HG02885 (cell line): ENCODE measurements at regions not wholly inside any gene's neighbourhood (a gene's known extent, or its start where the extent isn't known, plus 50 kb on each side); places are given as distances from the start of the nearest gene placed in this dataset.
"Not testable (repeated sequence)": the region's sequence is repeated elsewhere in the genome, so short reads cannot be mapped to it uniquely, and the experiment has no call there.

Experiments
- ATAC-seq: cut with Tn5 transposase; IDR thresholded peaks from one replicate; pipeline ENCODE4 v1.9.1; 2021; ENCODE audit warnings: mild to moderate bottlenecking; ENCODE audit not compliant: unreplicated experiment, poor library complexity

DNA sequence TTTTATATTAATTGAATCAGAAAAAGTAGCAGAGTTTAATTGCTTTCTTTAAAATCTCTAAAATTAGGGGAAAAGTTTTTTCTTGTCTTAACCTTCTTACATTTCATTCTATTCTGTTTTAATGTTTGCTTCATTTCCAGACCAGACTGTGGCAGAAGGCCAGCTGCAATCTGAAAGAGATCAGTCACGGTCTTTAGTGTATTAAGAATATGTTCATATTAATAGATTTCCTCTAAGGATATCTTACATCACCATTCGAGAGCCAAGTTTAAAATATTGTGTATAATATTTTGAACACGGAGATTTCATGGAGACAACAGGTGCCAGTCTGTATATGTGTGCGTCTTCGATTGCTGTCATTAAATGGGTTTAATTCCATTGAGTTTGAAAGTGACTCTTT lies 230.9 kb upstream of the ZSWIM2 start:
- ATAC-seq: no peak

DNA sequence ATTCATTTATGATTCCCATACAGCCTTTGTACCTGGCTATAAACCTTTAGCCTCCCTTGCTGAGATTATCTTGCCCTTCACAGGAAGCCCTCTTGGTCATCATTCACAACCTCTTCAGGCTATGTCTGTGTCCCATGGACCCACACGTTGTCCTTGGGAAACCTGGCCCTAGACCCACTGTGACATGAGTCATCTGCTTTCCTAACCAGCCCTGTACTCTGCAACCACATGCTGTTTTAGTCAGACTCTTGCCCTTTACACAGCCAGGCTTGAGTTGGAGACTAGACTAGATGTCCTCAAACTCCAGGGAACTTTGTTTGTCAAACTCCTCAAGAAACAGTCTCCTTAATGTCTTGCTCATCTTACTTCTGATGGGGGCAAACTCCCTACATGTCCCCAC lies 229.3 kb upstream of the ZSWIM2 start:
- no peak for ATAC-seq

DNA sequence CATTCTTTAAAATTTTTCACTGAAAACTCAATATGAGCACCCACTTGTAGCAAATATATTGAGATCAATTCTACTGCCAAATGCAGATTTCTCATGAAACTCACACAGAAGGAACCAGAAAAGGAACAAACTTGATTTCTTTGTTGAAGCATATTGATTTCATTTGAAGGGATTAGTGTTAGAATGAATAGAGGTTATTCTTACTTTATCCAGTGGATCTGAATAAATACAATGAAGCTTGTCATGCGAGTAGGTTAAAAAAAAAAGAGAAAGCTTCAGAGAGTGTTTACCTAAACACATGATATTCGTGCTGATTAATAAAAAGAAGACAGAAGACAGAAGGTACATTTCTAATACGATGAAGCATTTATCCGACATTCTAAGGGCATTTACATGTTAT lies 226.7 kb upstream of the ZSWIM2 start:
- no peak for ATAC-seq

DNA sequence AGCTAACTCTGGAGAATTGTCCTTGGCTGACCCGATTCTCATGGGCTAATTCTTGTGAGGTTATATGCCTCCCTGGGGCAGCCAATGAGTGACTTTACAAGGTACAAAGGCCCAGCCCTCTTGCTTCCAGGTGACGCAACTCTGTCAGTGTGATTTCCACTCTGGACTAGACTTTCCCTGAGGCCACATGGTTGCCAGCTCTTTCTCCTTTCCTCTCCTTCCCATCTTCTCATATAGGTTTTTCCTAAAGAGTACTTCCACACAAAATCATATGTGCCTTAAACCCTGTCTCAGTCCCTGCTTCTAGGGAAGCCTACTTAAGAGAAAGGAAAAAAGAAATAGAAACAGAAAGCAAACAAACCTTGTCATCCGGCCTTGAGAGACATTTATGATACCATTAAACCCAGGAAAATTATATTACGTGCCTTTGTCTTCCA lies 226.2 kb upstream of the ZSWIM2 start:
- ATAC-seq: no peak

DNA sequence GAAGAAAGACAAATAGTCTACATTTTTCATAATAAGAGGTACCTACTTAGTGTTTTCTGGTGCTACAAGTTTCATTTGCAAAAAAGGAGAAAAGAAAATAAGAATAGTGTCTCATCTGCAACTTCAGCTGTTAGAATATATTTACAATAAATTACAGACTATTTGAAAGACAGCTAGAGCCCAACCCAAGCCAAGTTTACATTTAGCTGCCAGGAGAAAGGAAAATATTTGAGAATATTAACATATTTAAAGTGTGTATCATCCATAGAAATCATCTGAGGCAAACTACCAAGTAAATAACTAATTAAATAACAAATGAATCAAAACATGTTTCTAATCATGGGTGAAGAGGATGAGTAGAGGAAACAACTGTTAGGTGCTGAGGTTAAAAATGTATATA lies 209.2 kb upstream of the ZSWIM2 start:
- no peak for ATAC-seq

DNA sequence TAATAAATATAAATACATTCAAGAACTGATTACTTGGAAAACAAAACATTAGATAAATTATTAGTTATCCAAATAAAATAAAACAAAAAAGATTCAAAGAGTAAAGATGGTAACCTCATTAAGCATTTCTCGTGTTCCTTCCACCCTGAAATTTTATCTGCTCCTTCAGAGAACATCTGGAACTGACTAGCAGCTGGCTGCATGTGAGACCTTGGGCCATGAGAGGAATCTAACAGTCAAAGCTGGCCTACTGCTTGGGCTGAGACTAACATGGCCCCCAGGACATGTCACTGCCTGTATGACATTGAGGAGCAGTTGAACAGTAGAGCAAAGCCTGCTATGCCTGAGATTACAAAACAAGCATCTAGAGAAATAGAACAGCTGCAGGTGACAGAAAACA lies 208.5 kb upstream of the ZSWIM2 start:
- no peak for ATAC-seq

DNA sequence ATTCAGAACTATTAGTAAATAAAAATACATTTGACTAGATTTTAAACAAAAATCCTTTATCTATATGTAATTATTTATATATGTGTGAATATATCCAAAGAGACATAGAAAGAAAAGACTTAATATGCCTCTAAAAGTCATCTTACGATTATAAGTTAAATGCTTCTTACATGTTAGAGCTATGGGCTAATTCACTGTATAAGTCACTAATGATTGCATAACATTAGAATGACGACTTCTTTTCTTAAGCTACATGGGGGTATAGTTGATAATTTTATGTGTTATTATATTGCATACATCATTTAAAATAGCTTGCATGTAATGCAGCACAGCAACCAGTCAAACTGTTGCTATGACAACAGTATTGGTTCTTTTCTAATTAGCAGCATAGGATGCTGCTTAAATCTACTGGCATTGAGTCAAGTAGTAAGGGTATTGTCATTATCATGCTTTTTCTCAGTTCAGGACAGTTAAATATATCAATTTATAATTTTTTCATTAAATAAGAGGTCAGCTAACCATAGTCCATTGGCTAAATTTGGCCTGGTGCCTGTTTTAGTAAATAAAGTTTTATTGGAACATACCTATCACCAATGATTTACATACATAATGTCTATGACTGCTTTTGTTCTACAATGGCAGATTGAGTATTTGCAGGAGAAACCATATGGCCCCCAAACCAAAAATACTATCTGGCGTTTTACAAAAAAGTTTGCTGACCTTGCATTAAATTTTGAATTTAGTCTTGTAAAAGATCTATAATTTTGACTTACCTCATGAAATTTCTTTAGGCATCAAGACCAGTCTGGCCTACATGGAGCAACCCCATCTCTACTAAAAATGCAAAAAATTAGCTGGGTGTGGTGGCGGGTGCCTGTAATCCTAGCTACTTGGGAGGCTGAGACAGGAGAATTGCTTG lies 207.7 kb upstream of the ZSWIM2 start:
- no peak for ATAC-seq

DNA sequence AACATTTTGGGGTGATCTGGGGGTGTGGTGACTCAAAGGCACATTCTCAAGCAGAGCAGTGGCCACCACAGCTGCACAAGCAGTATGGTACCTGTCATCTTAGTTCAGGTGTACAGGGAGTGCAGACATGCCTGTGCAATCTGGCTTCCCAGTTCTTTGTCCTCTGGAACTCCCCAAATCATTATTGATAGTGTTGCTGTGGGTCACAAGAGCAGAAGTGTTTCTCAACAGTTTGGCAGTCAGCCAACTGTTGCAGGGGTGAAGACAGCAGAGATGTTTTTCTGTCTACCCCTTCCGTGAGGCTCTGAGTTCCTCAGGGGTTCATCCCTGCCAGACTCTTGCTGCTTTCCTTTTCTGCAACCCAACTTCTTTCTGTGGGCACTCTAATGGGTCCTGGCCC lies 206.5 kb upstream of the ZSWIM2 start:
- ATAC-seq: no peak

DNA sequence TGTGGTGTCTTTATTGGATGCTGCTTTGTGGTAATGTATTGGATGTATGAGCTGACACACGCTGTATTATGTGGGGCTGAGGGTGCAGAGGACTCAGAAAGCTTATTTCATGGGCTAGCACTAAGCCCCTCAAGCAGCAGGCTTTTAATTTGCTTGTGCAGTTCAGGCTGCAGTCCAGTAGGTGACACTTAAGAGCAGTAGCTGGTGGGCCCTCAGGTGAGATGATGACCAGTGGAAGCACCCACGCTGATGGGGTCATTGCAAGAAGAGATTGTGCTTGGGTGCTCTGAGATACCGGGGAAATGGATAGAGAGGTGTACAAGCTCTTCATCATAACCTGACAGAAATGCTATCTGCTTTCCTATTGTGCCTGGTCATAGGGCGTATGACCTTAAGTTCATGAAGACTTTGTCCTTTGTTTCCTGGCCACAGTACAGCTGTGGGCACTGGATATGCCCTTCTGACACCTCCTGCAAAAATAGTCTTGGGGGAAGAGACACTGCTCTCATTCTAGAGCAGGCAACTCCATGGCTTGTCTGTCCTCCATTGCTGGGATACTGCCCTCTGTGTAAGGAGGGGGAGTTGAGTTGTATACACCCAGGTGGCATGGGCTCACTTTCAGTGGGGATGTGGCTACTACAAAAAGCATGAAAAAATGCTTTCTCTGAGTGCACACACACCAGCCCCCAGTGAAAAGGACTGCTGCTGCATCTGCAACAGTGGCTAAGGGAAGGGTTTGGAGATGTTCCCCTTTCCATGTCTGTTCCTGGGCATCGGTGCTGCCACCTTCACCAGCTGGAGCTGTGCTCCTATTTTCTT lies 205.7 kb upstream of the ZSWIM2 start:
- no peak for ATAC-seq

DNA sequence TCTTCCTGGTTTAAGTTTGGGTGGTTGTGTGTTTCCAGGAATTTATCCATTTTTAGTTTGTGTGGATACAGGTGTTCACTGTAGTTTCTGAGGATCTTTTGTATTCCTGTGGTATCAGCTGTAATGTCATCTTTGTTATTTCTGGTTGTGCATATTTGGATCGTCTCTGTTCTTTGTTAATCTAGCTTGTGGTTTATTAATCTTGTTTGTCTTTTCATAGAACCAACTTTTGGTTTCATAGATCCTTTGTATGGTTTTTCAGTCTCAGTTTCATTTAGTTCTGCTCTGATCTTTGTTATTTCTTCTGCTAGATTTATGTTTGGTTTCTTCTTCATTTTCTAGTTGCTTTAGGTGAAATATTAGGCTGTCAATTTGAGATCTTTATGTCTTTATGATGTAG lies 202.4 kb upstream of the ZSWIM2 start:
- ATAC-seq: peak; percentile 88

DNA sequence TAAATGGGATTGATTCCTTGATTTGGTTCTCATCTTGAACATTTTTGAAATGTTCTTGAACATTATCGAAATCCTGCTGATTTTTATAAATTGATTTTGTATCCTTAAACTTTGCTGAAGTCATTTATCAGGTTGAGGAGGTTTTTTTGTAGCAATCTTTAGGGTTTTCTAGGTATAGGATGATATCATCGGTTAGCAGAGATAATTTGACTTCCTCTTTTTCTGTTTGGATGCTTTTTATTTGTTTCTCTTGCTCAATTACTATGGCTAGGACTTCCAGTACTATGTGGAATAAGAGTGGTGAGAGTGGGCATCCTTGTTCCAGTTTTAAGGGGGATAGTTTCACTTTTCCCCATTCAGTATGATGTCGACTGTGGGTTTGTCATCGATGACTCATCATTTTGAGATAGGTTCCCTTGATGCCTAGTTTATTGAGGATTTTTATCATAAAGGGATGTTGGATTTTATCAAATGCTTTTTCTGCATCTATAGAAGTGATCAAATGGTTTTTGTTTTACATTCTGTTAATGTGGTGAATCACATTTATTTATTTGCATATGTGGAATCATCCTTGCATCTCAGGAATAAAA lies 201.5 kb upstream of the ZSWIM2 start:
- ATAC-seq: no peak

DNA sequence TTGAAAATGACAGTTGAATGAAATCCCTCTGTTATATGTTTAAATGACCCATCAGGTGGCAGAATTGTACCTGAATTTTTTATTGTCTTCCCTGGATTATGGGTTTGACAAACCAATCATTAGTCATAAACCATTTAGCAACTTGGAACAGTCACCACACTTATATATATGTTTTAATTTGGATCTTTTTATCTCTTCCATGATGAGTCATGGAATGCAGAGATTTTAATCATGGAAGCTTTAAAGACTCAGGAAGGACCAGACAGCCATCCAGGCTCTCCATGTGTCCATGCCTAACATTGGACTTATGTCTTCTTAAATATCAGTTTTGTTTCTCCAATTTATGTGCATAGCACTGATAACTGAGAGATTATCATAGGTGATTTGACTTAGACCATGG lies 188.3 kb upstream of the ZSWIM2 start:
- no peak for ATAC-seq

DNA sequence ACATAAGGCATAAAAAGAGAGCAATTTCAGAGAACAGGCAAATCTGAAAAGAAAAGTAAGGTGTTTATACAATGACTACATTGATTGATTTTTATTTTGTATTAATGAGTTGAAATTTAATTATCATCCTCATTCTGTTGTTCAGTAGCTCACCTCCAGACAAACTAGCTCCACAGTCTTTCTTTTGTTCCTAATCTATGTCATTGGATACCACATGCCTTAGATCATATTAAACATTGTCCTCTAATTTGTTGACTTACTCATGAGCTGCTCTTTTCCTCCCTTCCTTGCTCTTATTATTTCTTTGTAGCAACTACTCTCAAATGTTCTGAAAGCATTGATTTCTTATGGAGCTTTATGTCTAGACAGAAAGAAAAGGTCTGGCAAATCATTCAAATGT lies 185.5 kb upstream of the ZSWIM2 start:
- no peak for ATAC-seq

DNA sequence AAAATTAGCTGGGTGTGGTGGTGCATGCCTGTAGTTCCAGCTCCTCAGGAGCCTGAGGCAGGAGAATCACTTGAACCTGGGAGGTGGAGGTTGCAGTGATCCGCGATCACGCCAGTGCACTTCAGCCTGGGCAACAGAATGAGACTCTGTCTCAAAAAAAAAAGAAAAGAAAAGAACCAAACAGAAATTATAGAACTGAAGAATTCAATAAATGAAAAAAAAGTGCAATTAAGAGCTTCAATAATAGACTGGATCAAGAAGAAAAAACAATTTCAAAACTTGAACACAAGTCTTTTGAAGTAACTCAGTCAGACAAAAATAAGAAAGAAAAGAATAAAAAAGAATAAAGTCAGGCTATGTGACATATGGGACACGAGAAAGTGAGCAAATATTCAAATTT lies 175.8 kb upstream of the ZSWIM2 start:
- no peak for ATAC-seq

DNA sequence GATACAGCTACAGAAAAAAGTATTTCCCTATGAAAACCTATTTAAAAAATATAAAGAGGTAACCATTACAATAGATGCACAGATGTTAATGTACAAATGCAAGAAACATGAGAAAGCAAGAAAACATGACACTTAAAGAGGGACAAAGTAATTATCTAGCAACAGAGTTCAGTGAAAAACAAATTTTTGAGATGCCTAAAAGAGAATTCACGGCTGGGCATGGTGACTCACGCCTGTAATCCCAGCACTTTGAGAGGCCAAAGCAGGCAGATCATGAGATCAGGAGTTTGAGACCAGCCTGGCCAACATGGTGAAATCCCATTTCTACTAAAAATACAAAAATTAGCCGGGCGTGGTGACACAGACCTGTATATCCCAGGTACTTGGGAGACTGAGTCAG lies 175.0 kb upstream of the ZSWIM2 start:
- ATAC-seq: not testable (repeated sequence)

DNA sequence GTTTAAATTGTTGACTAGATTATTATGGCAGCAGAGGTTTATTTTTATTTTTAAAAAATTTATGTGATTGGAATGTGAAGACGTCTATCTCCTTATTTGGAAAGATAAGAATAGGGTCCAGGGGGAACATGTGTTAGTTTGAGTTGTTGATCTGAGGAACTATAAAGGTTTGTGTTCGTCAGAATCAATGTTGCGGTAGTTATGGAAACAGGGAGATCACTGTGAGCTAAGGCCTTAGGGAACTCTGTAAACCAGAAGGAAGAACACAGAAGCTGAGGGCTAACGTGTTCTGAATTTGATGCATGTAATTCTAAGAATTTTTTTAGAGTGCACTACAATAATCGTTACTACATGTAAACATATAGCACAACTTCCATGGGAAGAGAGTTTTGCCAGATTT lies 168.5 kb upstream of the ZSWIM2 start:
- ATAC-seq: no peak

DNA sequence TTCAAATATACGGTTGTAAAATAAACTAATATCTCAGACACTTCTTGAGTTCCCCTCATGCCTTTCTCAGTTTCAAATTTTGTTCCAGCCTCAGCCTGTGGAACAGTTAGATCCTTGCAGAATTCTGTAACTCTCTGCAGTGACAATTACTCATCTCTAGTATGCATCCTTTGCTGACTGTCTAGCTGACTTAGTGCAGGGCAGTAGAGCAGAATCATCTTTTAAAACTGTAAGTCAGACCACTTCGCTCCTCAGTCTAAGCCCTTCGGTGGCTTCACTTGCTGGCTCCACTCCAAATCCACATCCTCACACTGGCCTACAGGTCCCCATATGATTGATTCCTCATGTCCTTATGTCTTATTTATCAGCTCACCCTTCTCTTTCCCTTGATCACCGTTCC lies 164.1 kb upstream of the ZSWIM2 start:
- ATAC-seq: no peak

DNA sequence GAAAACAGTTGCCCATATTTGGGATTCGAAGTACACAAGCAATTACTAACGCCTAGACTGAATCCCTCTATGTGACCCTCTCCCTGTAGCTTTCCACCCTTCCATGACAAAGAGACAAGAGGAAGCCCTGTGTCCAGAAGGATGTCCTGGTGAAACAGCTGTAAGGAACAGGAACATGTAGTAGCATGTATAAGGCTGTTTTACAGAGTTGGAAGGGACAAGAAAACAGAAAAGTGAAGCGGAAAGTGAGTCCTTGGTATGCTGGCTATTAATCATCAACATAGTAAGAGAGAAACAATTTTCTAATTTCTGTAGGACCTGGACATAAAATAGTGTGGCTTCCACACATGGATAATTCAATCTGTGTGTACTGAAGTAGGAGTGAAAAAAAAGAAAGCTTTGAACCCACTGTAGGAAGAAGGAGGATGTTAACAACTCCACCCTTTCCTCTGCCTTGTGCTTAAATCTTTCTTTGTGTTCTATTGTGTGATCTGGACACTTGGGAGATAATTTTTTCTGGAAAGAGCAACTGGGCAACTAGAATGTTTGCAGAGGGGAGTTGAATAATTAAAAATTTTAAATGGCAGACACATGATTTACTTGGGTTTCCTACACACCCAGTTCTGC lies 162.3 kb upstream of the ZSWIM2 start:
- ATAC-seq: no peak

DNA sequence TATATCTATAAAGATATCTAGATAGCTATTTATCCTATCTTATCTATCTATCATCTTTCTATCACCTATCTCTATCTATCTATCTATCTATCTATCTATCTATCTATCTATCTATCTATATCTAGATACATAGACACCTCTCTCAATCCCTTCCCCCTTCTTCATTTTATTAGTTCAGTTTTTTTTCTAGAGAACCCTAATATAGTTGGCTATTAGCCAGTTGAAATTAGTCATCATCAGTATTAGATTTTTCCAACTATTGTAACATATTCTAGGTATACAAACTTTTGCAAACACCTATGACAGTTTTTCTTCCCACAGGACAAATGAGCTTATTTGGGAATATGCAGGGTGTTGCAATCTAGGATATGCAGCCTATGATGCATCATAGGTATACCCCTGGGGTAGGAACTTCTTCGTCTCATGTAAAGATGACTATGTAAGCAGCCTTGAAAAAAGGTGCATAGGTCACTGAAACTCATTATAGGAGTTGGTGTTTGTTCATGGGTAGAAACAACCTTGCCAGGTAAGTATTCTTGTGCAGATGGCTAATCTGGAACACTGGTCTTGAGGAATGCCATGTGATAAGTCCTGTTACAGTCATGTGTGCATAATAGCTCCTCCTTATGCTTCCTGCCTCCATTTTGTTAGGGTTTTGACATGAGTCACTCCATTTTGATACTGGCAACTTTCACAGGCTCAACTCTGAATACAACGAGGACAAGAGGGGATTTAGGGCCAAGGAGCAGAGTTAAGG lies 160.7 kb upstream of the ZSWIM2 start:
- ATAC-seq: no peak

DNA sequence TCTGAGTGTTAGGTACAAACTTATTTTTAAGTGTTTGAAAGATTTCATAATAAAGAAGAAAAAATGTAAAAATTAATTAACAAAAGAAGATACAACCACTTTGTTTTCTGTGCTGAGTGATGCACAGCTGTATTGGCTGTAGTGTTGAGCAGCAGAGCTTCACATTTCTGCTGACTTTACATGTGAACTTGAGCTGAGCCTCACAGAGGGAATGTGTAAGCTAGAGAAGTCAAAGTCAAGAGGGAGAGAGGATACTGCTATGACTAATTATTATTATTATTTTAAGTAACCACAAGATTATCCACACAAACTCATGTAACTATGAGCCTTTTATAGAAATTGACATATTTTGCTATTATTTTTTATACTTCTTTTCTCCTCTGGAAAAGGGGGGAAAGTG lies 159.1 kb upstream of the ZSWIM2 start:
- ATAC-seq: no peak
